ENCODE measurements at regions not wholly inside any gene's neighbourhood (a gene's known extent, or its start where the extent isn't known, plus 50 kb on each side); places are given as distances from the start of the nearest gene placed in this dataset.

GRCh38 chr16:64083428-64084129, 1038.3 kb downstream of the CDH11 start (continued):
- TF ChIP-seq CUX1 (IDR thresholded peaks at IDR 0.05; ENCODE audit: insufficient replicate concordance, low read depth, low read length), result no peak
- TF ChIP-seq, protein P1, sequence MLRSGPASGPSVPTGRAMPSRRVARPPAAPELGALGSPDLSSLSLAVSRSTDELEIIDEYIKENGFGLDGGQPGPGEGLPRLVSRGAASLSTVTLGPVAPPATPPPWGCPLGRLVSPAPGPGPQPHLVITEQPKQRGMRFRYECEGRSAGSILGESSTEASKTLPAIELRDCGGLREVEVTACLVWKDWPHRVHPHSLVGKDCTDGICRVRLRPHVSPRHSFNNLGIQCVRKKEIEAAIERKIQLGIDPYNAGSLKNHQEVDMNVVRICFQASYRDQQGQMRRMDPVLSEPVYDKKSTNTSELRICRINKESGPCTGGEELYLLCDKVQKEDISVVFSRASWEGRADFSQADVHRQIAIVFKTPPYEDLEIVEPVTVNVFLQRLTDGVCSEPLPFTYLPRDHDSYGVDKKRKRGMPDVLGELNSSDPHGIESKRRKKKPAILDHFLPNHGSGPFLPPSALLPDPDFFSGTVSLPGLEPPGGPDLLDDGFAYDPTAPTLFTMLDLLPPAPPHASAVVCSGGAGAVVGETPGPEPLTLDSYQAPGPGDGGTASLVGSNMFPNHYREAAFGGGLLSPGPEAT (IDR thresholded peaks at IDR 0.05; ENCODE audit: low read depth), result no peak
- TF ChIP-seq CREB1 (IDR thresholded peaks at IDR 0.05; ENCODE audit: low read depth), result no peak

DNA sequence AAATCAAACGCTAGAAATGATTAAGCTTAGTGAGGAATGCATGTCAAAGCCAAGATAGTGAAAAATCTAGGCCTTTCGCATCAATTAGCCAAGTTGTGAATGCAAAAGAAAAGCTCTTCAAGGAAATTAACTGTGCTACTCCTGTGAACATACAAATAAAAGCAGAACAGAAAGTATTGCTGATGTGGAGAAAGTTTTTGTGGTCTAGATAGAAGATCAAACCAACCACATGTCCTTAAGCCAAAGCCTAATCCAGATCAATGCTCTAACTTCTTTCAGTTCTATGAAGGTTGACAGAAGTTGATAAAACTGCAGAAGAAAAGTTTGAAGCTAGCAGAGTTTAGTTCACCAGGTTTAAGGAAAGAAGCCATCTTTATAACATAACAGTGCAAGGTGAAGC, 1044.6 kb downstream of the CDH11 start:
- Histone ChIP-seq H3K36me3 (ENCODE audit: control insufficient read depth in 2 of 2, insufficient read depth in 2 of 2, low read length in 1 of 2) (no peaks in the 10 kb centered on the region), H3K4me2 (ENCODE audit: control insufficient read depth, insufficient read depth) (no peak overlapping the region), H3K4me3 (no peak overlapping the region), H2AFZ (ENCODE audit: control insufficient read depth, low read depth, low read length) (no peak overlapping the region), H3K9me3 (replicated peaks; ENCODE audit: control insufficient read depth, insufficient read depth, low read length) (no peaks in the 10 kb centered on the region), H3K4me1 (ENCODE audit: control insufficient read depth, insufficient read depth, low read length) (no peaks in the 10 kb centered on the region), H3K27ac (ENCODE audit: control insufficient read depth, insufficient read depth) (no peak overlapping the region), H4K20me1 (ENCODE audit: control insufficient read depth, insufficient read depth) (no peaks in the 10 kb centered on the region), H3K27me3 (replicated peaks in 1 of 2; ENCODE audit: control insufficient read depth in 2 of 2, insufficient read depth in 2 of 2, low read length in 1 of 2) (no peaks in the 10 kb centered on the region), H3K9ac (ENCODE audit: control insufficient read depth, insufficient read depth, low read length) (no peak overlapping the region), H3K79me2 (ENCODE audit: control insufficient read depth, insufficient read depth, low read length) (no peaks in the 10 kb centered on the region)
- SMC1A ChIA-PET (ENCODE audit: uncharacterized antibody, unreplicated experiment), result interaction anchor here (0.6 kb wide), 1 partner anchor 931 kb away, joined by 3 read pairs; no protein-coding TSS in a partner anchor
- peak; percentile 33; the same call in 2 of the 3 replicates for ATAC-seq
- in situ Hi-C loops (cut with MboI) (loop anchor here (25.0 kb wide), 1 partner anchor 1035 kb away; the partner anchor contains the start of gene CDH11), intact Hi-C loops (cut with micrococcal nuclease; ENCODE audit: unreplicated experiment) (no loop called here)
- RAD21 ChIA-PET (ENCODE audit: unreplicated experiment), result no interaction called here
- CTCF ChIA-PET, result no interaction called here
- DNase-seq (ENCODE audit: low read depth, low spot score), result no peak
- 51% methylated on average over 2 of the region's 2 CpGs for WGBS (ENCODE audit: insufficient coverage, insufficient replicate concordance, low lambda C conversion rate, missing lambda C conversion rate)
- peak; percentile 51; the same call in 1 of the 2 replicates for TF ChIP-seq SPI1 (IDR thresholded peaks at IDR 0.05; ENCODE audit: borderline replicate concordance, insufficient read depth, low read depth, low read length)
- 0 out of 2 replicates have a peak, but pooled peaks have one; percentile 30 for TF ChIP-seq RUNX3 (IDR thresholded peaks at IDR 0.05; ENCODE audit: low read length)
- no peak for TF ChIP-seq IKZF2 (IDR thresholded peaks at IDR 0.05)
- POLR2A ChIA-PET, result no interaction called here
- FAIRE-seq, result no peak
- no TSS peak for BruUV-seq (replicated peaks)
